ENCODE measurements at regions not wholly inside any gene's neighbourhood (a gene's known extent, or its start where the extent isn't known, plus 50 kb on each side); places are given as distances from the start of the nearest gene placed in this dataset.

GRCh38 chr1:94646786-94647555 is 105.4 kb upstream of the F3 start:
- peak; percentile 5 for FAIRE-seq
- no peak for DNase-seq (ENCODE audit: low spot score)

- FAIRE-seq: no peak
- peak; percentile 55 for DNase-seq (ENCODE audit: low spot score)
Measured at GRCh38 chr1:94646141-94646643, 104.6 kb upstream of the F3 start.

GRCh38 chr1:94644352-94644751 is 102.8 kb upstream of the F3 start:
- FAIRE-seq (no peak), DNase-seq (ENCODE audit: low spot score) (no peak)

- no peak for FAIRE-seq
- no peak for DNase-seq (ENCODE audit: low spot score)
Measured at GRCh38 chr1:94643819-94644218, 102.3 kb upstream of the F3 start.

- FAIRE-seq: peak; percentile 69
- no peak for DNase-seq (ENCODE audit: low spot score)
Measured at GRCh38 chr1:94642617-94643321, 101.2 kb upstream of the F3 start.

DNA sequence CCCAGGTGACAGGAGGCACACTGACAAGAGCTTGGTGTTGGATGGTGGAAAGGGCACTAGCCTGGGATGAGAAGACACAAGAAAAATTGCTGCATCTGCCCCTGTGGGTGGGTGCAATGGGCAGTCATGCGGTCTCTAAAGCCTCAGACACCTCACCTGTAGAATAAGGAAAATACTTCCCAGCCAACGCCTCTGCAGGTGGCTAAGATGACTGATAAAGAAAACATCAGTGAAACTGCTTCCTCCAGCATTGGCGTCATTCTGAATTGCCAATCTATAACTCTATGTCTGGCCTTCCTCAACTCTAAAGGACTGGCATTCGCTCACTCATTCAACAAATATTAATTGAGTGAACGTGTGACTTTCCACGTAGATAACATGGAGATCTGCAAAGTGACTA is 100.4 kb upstream of the F3 start:
- FAIRE-seq (no peak), DNase-seq (ENCODE audit: low spot score) (no peak)

- DNase-seq (ENCODE audit: low spot score) (no peak), FAIRE-seq (no peak)
Measured at GRCh38 chr1:94640125-94640524, 98.6 kb upstream of the F3 start.

DNA sequence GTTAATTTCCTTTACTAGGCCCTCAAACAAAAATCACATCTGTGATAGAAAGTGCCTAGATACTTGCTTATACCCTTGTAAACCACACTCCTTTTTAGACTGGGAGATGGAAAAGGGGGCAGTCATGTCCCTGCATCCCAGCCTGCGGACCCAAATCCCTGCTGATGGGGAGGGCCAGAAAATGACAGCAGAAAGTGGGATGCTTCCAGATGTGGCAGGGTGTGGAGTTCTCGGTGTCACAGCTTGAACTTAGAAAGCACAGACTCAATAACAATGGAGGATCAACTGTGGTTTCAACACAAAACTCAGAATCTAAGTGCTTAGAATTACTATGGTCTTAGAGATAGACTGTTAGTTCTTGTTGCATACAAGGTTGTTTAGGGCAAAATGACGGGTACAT is 95.6 kb upstream of the F3 start:
- FAIRE-seq (no peak), DNase-seq (ENCODE audit: low spot score) (no peak)

GRCh38 chr1:94636624-94637023 is 95.1 kb upstream of the F3 start:
- FAIRE-seq (no peak), DNase-seq (ENCODE audit: low spot score) (no peak)

- DNase-seq (ENCODE audit: low spot score) (no peak), FAIRE-seq (no peak)
Measured at GRCh38 chr1:94636100-94636499, 94.5 kb upstream of the F3 start.

DNA sequence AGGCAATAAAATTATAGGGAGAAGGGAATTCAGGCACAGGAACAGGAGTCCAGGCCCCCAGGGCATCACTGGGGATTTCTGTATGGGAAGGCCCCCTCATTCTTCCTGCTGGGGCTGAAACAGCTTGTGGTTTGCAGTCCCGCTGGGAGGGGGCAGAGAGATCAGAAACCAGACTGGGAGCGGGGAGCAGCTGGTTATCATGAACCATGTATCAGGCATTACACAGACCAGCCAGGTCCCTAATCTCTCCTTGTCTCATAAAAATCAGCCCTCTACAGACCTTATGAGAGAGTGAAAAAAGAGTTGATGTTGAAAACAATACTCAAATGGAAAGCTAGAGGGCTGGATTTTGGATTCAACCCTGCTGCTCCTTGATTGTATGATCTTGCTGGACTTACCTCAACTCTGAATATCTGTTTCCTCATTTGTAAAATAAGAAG is 93.4 kb upstream of the F3 start:
- FAIRE-seq (no peak), DNase-seq (ENCODE audit: low spot score) (no peak)

DNA sequence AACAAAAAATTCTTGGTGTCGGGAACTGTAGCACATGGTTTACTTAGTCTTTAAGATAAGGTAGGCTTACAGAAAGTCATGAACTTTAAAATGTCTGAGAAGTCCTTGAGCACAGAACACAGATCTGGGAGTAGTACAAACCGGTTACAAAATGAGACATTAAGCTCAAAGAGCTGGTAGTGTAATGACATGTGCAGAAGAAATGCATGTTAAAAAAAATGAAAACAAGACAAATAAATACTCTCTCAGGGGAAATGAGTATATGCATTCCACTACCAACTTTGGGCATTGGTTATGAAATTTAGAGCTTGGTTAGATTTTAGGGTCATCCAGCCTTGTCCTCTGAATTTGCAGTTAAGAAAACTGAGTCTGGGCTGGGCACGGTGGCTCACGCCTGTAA is 91.5 kb upstream of the F3 start:
- DNase-seq (ENCODE audit: low spot score): no peak
- no peak for FAIRE-seq

DNA sequence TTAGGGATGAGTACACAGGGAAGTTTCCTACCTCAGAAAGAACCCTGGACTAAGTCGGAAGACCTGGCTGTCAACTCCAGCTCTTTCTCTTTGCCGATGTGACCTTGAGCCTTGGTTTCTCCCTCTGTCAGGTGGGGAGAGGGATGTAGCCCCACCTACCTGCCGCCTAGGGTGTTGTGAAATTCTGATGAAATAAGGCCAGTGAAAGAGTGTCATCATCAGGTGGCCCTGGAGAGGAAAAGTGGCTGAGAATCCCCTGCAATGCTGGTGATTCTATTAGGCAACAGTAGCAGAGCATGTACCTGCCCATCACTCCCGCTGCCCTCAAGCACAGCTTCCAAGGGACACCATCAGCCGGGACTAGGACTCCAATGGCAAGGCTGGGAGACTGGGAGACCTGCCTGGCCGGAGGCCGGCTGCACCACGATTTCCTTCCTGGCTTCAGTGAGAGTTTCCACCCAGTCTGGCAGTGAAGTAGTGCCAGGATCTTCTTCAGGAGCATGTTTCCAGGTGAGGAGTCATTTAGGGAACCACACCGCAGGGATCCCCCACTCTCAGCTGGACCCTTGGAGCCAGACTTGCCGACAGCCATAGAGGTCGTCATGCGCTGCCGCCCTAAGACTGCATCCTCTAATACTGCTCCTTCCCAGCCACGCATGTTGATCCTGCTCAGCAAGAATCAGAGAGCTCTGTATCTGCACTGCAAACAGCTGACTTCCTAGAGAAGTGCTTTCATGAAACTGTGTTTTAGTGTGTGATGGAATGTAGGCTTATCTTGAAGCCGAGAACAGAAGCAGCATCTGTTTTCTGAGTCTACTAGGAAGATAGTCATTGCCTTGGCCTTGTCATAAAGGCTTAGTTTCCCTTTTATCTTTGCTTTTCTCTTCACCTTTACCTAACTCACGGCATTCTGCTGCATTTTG is 88.0 kb upstream of the F3 start:
- FAIRE-seq (no peak), DNase-seq (ENCODE audit: low spot score) (no peak)

DNA sequence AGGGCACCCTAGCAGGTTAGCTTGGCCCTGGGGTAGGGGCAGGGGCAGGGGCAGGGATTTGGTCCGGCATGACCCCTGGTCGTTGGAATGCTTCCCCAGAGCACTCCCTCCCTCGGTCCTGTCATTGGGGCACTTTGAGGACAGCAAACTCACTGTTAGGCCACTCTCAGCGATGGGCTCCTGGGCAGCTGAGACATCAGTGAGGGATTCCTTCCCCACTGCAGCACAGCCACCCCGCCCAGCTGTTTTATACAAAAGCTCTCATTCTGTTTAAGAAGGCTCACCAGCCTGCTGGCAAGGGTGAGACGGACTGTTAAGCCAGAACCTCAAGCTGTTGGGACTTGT is 86.9 kb upstream of the F3 start:
- FAIRE-seq: no peak

GRCh38 chr1:94627771-94628498 is 86.4 kb upstream of the F3 start:
- no peak for DNase-seq (ENCODE audit: low spot score)
- FAIRE-seq: no peak

More for the DNA sequence above, 86.9 kb upstream of the F3 start:
- no peak for DNase-seq (ENCODE audit: low spot score)

DNA sequence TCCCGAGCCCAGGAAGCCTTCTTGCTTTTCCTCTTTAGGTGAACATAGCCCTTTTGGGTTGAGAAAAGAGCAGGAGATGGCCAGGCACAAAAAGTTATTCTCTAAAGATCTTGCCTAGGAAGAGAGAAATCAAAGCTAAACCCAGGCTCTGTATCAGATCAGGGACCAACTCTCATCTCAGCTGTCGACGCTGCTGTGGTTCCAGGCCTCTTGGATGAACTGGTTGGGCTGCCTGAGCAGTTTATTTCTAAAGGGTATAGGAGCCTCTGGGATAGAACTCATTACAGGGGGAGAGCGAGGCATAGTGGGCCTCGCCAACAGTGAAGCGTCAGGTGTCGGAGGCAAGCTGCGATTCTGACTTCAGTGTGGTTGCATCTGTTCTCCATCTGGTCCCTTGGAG is 82.6 kb upstream of the F3 start:
- FAIRE-seq (no peak), DNase-seq (ENCODE audit: low spot score) (no peak)

DNA sequence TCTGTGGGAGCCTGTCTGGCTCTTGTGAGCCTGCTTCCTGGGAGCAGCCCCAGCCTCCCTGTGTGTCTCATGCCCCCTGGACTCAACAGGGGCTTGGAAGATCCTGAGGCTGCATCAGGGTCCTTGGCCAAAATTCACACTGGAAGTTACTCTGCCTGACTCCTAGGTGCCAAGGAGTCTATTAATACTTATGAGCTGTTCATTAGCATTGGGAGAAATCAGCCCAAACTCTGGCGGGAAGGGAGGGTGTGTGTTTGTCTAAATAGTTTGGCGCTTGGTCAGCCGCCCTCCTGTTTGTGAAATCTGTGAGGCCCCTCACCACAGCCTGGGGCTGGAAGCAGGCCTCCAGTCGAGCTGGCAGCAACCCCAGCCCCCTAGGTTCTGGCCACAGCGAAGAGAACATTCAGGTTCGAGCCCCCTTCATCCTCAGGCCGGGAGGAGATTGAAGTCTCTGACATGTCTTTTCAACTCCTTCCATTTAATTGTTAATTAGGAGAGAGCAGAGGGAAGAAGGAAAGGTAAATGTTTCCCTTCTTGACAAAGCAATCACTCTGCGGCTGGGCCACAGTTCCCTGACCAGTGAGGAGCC is 82.1 kb upstream of the F3 start:
- FAIRE-seq (no peak), DNase-seq (ENCODE audit: low spot score) (peak; percentile 57)

- FAIRE-seq: peak; percentile 92
- DNase-seq (ENCODE audit: low spot score): peak; percentile 86
Measured at GRCh38 chr1:94622757-94623156, 81.2 kb upstream of the F3 start.

DNA sequence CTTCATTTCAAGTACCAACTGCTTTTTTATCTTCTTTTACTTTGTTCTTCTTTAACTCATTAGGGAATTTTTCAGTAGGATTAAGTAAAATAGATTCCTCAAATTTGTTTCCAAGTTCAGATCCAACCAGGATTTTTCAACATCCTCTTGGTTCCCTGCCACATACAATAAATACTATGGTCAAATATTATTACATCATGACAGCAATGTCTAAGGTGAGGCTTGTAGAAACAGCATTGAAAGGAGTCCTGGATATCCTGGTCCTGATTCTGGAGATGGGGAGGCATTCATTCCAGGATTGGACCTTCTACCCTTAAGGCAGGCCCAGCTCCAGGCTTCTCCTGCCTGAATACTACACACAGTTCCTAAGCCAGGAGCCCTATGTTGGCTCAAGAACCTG is 80.2 kb upstream of the F3 start:
- FAIRE-seq: no peak
- no peak for DNase-seq (ENCODE audit: low spot score)

DNA sequence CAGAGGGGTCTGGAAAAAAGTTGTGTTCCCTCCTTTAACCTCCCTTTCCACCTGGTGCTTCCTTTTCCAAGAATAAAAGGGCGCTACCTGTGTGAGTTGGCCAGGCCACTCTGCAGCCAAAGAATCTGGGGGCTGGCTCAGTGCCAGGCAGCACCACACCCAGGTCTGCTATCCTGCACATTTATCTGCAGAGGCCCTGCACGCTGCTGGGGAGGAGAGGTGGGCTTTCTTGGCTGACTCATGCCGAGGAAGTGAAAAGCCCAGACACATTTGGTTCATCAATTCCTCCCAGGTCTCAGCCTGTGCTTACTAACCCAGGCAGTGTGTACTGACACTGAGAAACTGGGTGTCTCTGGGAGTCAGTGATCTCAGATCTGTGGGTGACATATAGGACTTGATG is 79.8 kb upstream of the F3 start:
- DNase-seq (ENCODE audit: low spot score) (peak; percentile 85), FAIRE-seq (peak; percentile 79)

Data from urothelium cell line (cell line).